CD14-positive monocyte (primary cell): ENCODE measurements at regions not wholly inside any gene's neighbourhood (a gene's known extent, or its start where the extent isn't known, plus 50 kb on each side); places are given as distances from the start of the nearest gene placed in this dataset.

ENCODE experiments used
- DNase-seq, 3 donors: peaks; one replicate each; pipeline ENCODE4 v3.0.0-alpha.2; 2011 to 2022
- H2AFZ ChIP-seq: 2 replicates; pipeline ENCODE4 v1.6.0; 2012; ENCODE audit warnings: mild to moderate bottlenecking, low read depth, low read length, inconsistent platforms; ENCODE audit not compliant: insufficient read depth, poor library complexity, severe bottlenecking
- H3K27ac ChIP-seq, 2 donors: 1 replicate in 1 of 2; 2 replicates in 1 of 2; pipeline ENCODE4 v1.5.1; 2012 to 2013; ENCODE audit warnings: low read length in 2 of 2, control low read depth in 1 of 2, inconsistent platforms in 1 of 2, low read depth in 1 of 2, mild to moderate bottlenecking in 1 of 2
- H3K27me3 ChIP-seq, 2 donors: one replicate each; pipeline versions ENCODE4 v1.6.0 to v1.6.1; 2011 to 2013; ENCODE audit warnings: low read length in 2 of 2; ENCODE audit not compliant: control insufficient read depth in 2 of 2, insufficient read depth in 2 of 2
- H3K36me3 ChIP-seq, 2 donors: replicated peaks in 1 of 2; 1 replicate in 1 of 2; 2 replicates in 1 of 2; pipeline versions ENCODE4 v1.5.1 to v1.6.1; 2012 to 2013; ENCODE audit warnings: low read length in 2 of 2, control low read depth in 1 of 2, inconsistent platforms in 1 of 2, mild to moderate bottlenecking in 1 of 2; ENCODE audit not compliant: insufficient read depth in 2 of 2, control insufficient read depth in 1 of 2
- H3K4me1 ChIP-seq, 2 donors: 1 replicate in 1 of 2; 2 replicates in 1 of 2; pipeline versions ENCODE4 v1.5.1 to v1.6.1; 2012 to 2013; ENCODE audit warnings: low read length in 2 of 2, control low read depth in 1 of 2, inconsistent platforms in 1 of 2, mild to moderate bottlenecking in 1 of 2, moderate library complexity in 1 of 2; ENCODE audit not compliant: insufficient read depth in 2 of 2, control insufficient read depth in 1 of 2
- H3K4me2 ChIP-seq: replicated peaks from 2 replicates; pipeline ENCODE3; 2012; ENCODE audit warnings: low read length, moderate library complexity, mild to moderate bottlenecking; ENCODE audit not compliant: poor library complexity, severe bottlenecking; ENCODE audit errors: extremely low read depth
- H3K4me3 ChIP-seq, 3 experiments: fragments of 200-600 bp in 1 of 3; sonication (generic) in 1 of 3; replicated peaks in 1 of 3; 1 replicate in 2 of 3; 2 replicates in 1 of 3; pipeline ENCODE4 v1.5.1; 2011 to 2013; ENCODE audit warnings: low read length in 3 of 3, mild to moderate bottlenecking in 3 of 3, control low read depth in 2 of 3, low read depth in 2 of 3, inconsistent platforms in 1 of 3, moderate library complexity in 1 of 3
- H3K79me2 ChIP-seq: 2 replicates; pipeline ENCODE4 v1.6.0; 2012; ENCODE audit warnings: mild to moderate bottlenecking, control low read depth, inconsistent platforms, low read length, moderate library complexity; ENCODE audit not compliant: insufficient read depth
- H3K9ac ChIP-seq: 2 replicates; pipeline ENCODE4 v1.6.0; 2017; ENCODE audit warnings: low read length, mild to moderate bottlenecking; ENCODE audit not compliant: insufficient read depth, poor library complexity, severe bottlenecking
- H3K9me3 ChIP-seq, 2 donors: replicated peaks in 1 of 2; 1 replicate in 1 of 2; 2 replicates in 1 of 2; pipeline versions ENCODE4 v1.5.1 to v1.6.1; 2012 to 2013; ENCODE audit warnings: low read length in 2 of 2, control low read depth in 1 of 2; ENCODE audit not compliant: control insufficient read depth in 1 of 2, insufficient read depth in 1 of 2
- H4K20me1 ChIP-seq: 2 replicates; pipeline ENCODE4 v1.6.0; 2012; ENCODE audit warnings: mild to moderate bottlenecking, low read length, control low read depth, moderate library complexity; ENCODE audit not compliant: insufficient read depth
- H3K27ac Mint-ChIP-seq, 7 donors: one replicate each; pipeline ENCODE4 v1.8.0; 2020; ENCODE audit warnings: mild to moderate bottlenecking in 7 of 7, mixed read lengths in 7 of 7, moderate library complexity in 6 of 7, inconsistent platforms in 2 of 7
- H3K27me3 Mint-ChIP-seq, 3 donors: one replicate each; pipeline ENCODE4 v1.8.0; 2021 to 2022; ENCODE audit warnings: low read depth in 3 of 3, mild to moderate bottlenecking in 3 of 3, mixed read lengths in 3 of 3, moderate library complexity in 3 of 3, inconsistent platforms in 1 of 3
- H3K36me3 Mint-ChIP-seq, 2 donors: one replicate each; pipeline ENCODE4 v1.8.0; 2020; ENCODE audit warnings: mixed read lengths in 2 of 2, inconsistent platforms in 1 of 2, mild to moderate bottlenecking in 1 of 2
- H3K4me1 Mint-ChIP-seq: one replicate; pipeline ENCODE4 v1.8.0; 2020; ENCODE audit warnings: mild to moderate bottlenecking, mixed read lengths
- H3K4me3 Mint-ChIP-seq, 2 donors: one replicate each; pipeline ENCODE4 v1.8.0; 2020; ENCODE audit warnings: mild to moderate bottlenecking in 2 of 2, mixed read lengths in 2 of 2, moderate library complexity in 1 of 2
- H3K9me3 Mint-ChIP-seq, 7 donors: one replicate each; pipeline ENCODE4 v1.8.0; 2020 to 2022; ENCODE audit warnings: mixed read lengths in 7 of 7, mild to moderate bottlenecking in 6 of 7, moderate library complexity in 6 of 7, inconsistent platforms in 2 of 7
- WGBS: methylation state at CpG from one replicate; pipeline ENCODE4 v1.1.5; 2013; ENCODE audit warnings: missing lambda C conversion rate; ENCODE audit not compliant: insufficient coverage; 5-methylcytosine and 5-hydroxymethylcytosine counted together
- intact Hi-C, 2 donors: fragments of 100-400 bp; cut with micrococcal nuclease; formaldehyde crosslinking; loops; one replicate each; pipeline versions ENCODE4 v1.15.0 to v1.15.1; 2023
- TF ChIP-seq, protein P1 (sequence below): fragments of 200-600 bp; IDR thresholded peaks from one replicate; pipeline ENCODE4 v1.8.0; 2022; ENCODE audit warnings: antibody characterized with exemption, mild to moderate bottlenecking

DNA sequence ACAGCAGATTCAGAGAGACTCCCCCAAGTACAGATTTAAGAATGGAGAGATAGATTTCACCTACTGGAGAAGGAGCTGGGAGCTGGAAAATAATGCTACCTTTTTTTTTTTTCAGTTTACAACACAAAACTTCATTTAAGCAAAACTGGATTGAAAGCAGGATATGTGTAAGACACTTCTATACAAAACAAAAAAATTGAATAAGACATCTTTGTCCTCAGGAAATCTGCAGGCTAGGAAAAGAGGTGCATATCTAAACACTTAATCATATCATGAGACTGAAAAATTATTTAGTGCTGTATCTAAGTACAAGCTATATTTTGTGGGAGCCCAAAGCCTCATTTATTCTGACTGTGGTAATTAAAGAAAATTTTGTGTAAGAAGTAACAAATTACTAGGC is 516.1 kb downstream of the ZIC1 start:
- no peaks in the 10 kb centered on the region for H3K4me1 ChIP-seq
- H3K9ac ChIP-seq: no peak overlapping the region
- H3K79me2 ChIP-seq: no peaks in the 10 kb centered on the region
- Mint-ChIP-seq H3K27me3 (no peaks in the 10 kb centered on the region), H3K4me3 (no peak overlapping the region), H3K4me1 (no peaks in the 10 kb centered on the region), H3K9me3 (peaks cover 0 to 3% (median 0%) of the 10 kb centered on the region in 7 donors), H3K27ac (no peak overlapping the region), H3K36me3 (no peaks in the 10 kb centered on the region)
- DNase-seq: no peak
- intact Hi-C loops: no loop called here
- no peaks in the 10 kb centered on the region for H3K27me3 ChIP-seq
- H3K4me2 ChIP-seq: no peak overlapping the region
- no peak overlapping the region for H3K27ac ChIP-seq
- H3K36me3 ChIP-seq: no peaks in the 10 kb centered on the region
- no peaks in the 10 kb centered on the region for H4K20me1 ChIP-seq
- H3K4me3 ChIP-seq: no peak overlapping the region
- H2AFZ ChIP-seq: no peak overlapping the region
- no peaks in the 10 kb centered on the region for H3K9me3 ChIP-seq
- TF ChIP-seq, protein P1, sequence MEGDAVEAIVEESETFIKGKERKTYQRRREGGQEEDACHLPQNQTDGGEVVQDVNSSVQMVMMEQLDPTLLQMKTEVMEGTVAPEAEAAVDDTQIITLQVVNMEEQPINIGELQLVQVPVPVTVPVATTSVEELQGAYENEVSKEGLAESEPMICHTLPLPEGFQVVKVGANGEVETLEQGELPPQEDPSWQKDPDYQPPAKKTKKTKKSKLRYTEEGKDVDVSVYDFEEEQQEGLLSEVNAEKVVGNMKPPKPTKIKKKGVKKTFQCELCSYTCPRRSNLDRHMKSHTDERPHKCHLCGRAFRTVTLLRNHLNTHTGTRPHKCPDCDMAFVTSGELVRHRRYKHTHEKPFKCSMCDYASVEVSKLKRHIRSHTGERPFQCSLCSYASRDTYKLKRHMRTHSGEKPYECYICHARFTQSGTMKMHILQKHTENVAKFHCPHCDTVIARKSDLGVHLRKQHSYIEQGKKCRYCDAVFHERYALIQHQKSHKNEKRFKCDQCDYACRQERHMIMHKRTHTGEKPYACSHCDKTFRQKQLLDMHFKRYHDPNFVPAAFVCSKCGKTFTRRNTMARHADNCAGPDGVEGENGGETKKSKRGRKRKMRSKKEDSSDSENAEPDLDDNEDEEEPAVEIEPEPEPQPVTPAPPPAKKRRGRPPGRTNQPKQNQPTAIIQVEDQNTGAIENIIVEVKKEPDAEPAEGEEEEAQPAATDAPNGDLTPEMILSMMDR: no peak

DNA sequence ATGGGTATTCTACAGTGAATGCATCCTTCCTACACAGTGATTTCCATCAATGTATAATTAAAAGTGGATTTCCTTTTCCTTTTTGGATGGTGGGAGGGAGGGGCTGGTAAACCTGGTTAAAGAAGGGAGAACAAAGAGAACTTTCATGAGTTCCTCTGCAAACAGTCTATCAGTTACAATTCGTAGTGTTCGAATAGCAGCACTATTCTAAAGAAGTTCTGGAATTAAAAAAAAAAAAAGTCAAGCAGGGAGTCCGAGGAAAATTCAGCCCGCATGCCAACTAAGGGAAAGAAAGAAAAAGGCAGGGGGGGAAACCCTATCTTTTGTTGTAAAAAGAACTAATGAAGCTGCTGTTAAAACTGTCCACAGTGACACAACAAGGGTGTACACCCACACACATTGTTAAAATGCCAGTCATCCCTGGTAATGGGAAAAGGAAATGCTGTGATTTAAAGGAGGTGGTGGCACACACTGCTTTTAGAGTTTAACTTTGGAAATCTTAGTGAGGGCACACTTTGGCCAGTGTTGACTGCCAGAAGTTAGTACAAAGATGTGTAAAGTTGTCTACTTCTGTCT is 521.2 kb downstream of the ZIC1 start:
- peaks cover 0 to 3% (median 0%) of the 10 kb centered on the region in 7 donors for H3K9me3 Mint-ChIP-seq
- Histone ChIP-seq H3K4me2 (no peak overlapping the region), H3K4me1 (no peaks in the 10 kb centered on the region), H3K27me3 (no peaks in the 10 kb centered on the region), H3K27ac (no peak overlapping the region), H4K20me1 (no peaks in the 10 kb centered on the region), H3K4me3 (no peak overlapping the region), H3K9ac (no peak overlapping the region), H3K79me2 (no peaks in the 10 kb centered on the region), H3K36me3 (no peaks in the 10 kb centered on the region), H2AFZ (no peak overlapping the region), H3K9me3 (no peaks in the 10 kb centered on the region)
- 73% methylated on average over 2 of the region's 4 CpGs for WGBS
- DNase-seq: no peak
- H3K27me3 Mint-ChIP-seq: no peaks in the 10 kb centered on the region
- H3K4me3 Mint-ChIP-seq: no peak overlapping the region
- intact Hi-C loops: no loop called here
- H3K36me3 Mint-ChIP-seq: no peaks in the 10 kb centered on the region
- no peaks in the 10 kb centered on the region for H3K4me1 Mint-ChIP-seq
- TF ChIP-seq, protein P1: no peak
- no peak overlapping the region for H3K27ac Mint-ChIP-seq
